ENCODE measurements at regions not wholly inside any gene's neighbourhood (a gene's known extent, or its start where the extent isn't known, plus 50 kb on each side); places are given as distances from the start of the nearest gene placed in this dataset.
"Not testable (repeated sequence)": the region's sequence is repeated elsewhere in the genome, so short reads cannot be mapped to it uniquely, and the experiment has no call there.

- 100% methylated on average over 1 of the region's 1 CpG for WGBS
These were observed 450.0 kb upstream of the CCDC179 start for GRCh38 chr11:23310276-23310675.

GRCh38 chr11:23311986-23312940, 452.0 kb upstream of the CCDC179 start:
- no peaks in the 10 kb centered on the region for H3K4me1 ChIP-seq (ENCODE audit: insufficient read depth, low read length)
- no peaks in the 10 kb centered on the region for H3K27me3 ChIP-seq (ENCODE audit: insufficient read depth, low read length)
- no peak overlapping the region for H3K4me3 ChIP-seq (ENCODE audit: low read length)
- no peak overlapping the region for H3K9ac ChIP-seq (ENCODE audit: low read depth, low read length)
- no peaks in the 10 kb centered on the region for H3K36me3 ChIP-seq (ENCODE audit: insufficient read depth, low read length)
- no peak overlapping the region for H3K27ac ChIP-seq (ENCODE audit: low read depth, low read length)
- 94% methylated on average over 3 of the region's 5 CpGs for WGBS
- no peaks in the 10 kb centered on the region for H3K9me3 ChIP-seq (ENCODE audit: insufficient read depth, low read depth, low read length)

More at GRCh38 chr11:23310276-23310675, 450.0 kb upstream of the CCDC179 start:
- Histone ChIP-seq H3K9me3 (ENCODE audit: insufficient read depth, low read depth, low read length) (no peaks in the 10 kb centered on the region), H3K4me3 (ENCODE audit: low read length) (no peak overlapping the region), H3K27me3 (ENCODE audit: insufficient read depth, low read length) (no peaks in the 10 kb centered on the region), H3K27ac (ENCODE audit: low read depth, low read length) (no peak overlapping the region), H3K36me3 (ENCODE audit: insufficient read depth, low read length) (no peaks in the 10 kb centered on the region), H3K4me1 (ENCODE audit: insufficient read depth, low read length) (no peaks in the 10 kb centered on the region), H3K9ac (ENCODE audit: low read depth, low read length) (no peak overlapping the region)

GRCh38 chr11:23313001-23313400, 452.7 kb upstream of the CCDC179 start:
- no peaks in the 10 kb centered on the region for H3K36me3 ChIP-seq (ENCODE audit: insufficient read depth, low read length)
- H3K9ac ChIP-seq (ENCODE audit: low read depth, low read length), result no peak overlapping the region
- H3K9me3 ChIP-seq (ENCODE audit: insufficient read depth, low read depth, low read length), result no peaks in the 10 kb centered on the region
- H3K27me3 ChIP-seq (ENCODE audit: insufficient read depth, low read length), result no peaks in the 10 kb centered on the region
- no peaks in the 10 kb centered on the region for H3K4me1 ChIP-seq (ENCODE audit: insufficient read depth, low read length)
- no peak overlapping the region for H3K27ac ChIP-seq (ENCODE audit: low read depth, low read length)
- 88% methylated on average over 1 of the region's 1 CpG for WGBS
- H3K4me3 ChIP-seq (ENCODE audit: low read length), result no peak overlapping the region

GRCh38 chr11:23314162-23314561, 453.9 kb upstream of the CCDC179 start:
- no peaks in the 10 kb centered on the region for H3K36me3 ChIP-seq (ENCODE audit: insufficient read depth, low read length)
- H3K9me3 ChIP-seq (ENCODE audit: insufficient read depth, low read depth, low read length), result peaks cover 2% of the 10 kb centered on the region; the same call in 1 of the 2 replicates
- 100% methylated on average over 2 of the region's 3 CpGs for WGBS
- H3K4me1 ChIP-seq (ENCODE audit: insufficient read depth, low read length), result no peaks in the 10 kb centered on the region
- no peak overlapping the region for H3K9ac ChIP-seq (ENCODE audit: low read depth, low read length)
- H3K27ac ChIP-seq (ENCODE audit: low read depth, low read length), result no peak overlapping the region
- no peak overlapping the region for H3K4me3 ChIP-seq (ENCODE audit: low read length)
- no peaks in the 10 kb centered on the region for H3K27me3 ChIP-seq (ENCODE audit: insufficient read depth, low read length)

- H3K4me3 ChIP-seq (ENCODE audit: low read length), result no peak overlapping the region
- H3K4me1 ChIP-seq (ENCODE audit: insufficient read depth, low read length), result no peaks in the 10 kb centered on the region
- no peak overlapping the region for H3K27ac ChIP-seq (ENCODE audit: low read depth, low read length)
- no peaks in the 10 kb centered on the region for H3K27me3 ChIP-seq (ENCODE audit: insufficient read depth, low read length)
- H3K36me3 ChIP-seq (ENCODE audit: insufficient read depth, low read length), result no peaks in the 10 kb centered on the region
- WGBS, result 83% methylated on average over 3 of the region's 3 CpGs
- no peak overlapping the region for H3K9ac ChIP-seq (ENCODE audit: low read depth, low read length)
- H3K9me3 ChIP-seq (ENCODE audit: insufficient read depth, low read depth, low read length), result peaks cover 12% of the 10 kb centered on the region
These were observed 455.0 kb upstream of the CCDC179 start for GRCh38 chr11:23315286-23315685.

- Histone ChIP-seq H3K9me3 (ENCODE audit: insufficient read depth, low read depth, low read length) (peaks cover 29% of the 10 kb centered on the region), H3K27me3 (ENCODE audit: insufficient read depth, low read length) (no peaks in the 10 kb centered on the region), H3K27ac (ENCODE audit: low read depth, low read length) (no peak overlapping the region), H3K9ac (ENCODE audit: low read depth, low read length) (no peak overlapping the region), H3K4me1 (ENCODE audit: insufficient read depth, low read length) (no peaks in the 10 kb centered on the region), H3K4me3 (ENCODE audit: low read length) (no peak overlapping the region), H3K36me3 (ENCODE audit: insufficient read depth, low read length) (no peaks in the 10 kb centered on the region)
- WGBS, result no CpG with 5 or more reads among the region's 1 CpG
These were observed 457.5 kb upstream of the CCDC179 start for GRCh38 chr11:23317816-23318215.

- Histone ChIP-seq H3K9ac (ENCODE audit: low read depth, low read length) (no peak overlapping the region), H3K4me3 (ENCODE audit: low read length) (no peak overlapping the region), H3K36me3 (ENCODE audit: insufficient read depth, low read length) (no peaks in the 10 kb centered on the region), H3K4me1 (ENCODE audit: insufficient read depth, low read length) (no peaks in the 10 kb centered on the region), H3K9me3 (ENCODE audit: insufficient read depth, low read depth, low read length) (peaks cover 29% of the 10 kb centered on the region), H3K27ac (ENCODE audit: low read depth, low read length) (no peak overlapping the region), H3K27me3 (ENCODE audit: insufficient read depth, low read length) (no peaks in the 10 kb centered on the region)
- WGBS, result 96% methylated on average over 1 of the region's 1 CpG
These were observed 458.4 kb upstream of the CCDC179 start for GRCh38 chr11:23318670-23319069.

- Histone ChIP-seq H3K4me1 (ENCODE audit: insufficient read depth, low read length) (no peaks in the 10 kb centered on the region), H3K27me3 (ENCODE audit: insufficient read depth, low read length) (no peaks in the 10 kb centered on the region), H3K36me3 (ENCODE audit: insufficient read depth, low read length) (no peaks in the 10 kb centered on the region), H3K9ac (ENCODE audit: low read depth, low read length) (no peak overlapping the region), H3K27ac (ENCODE audit: low read depth, low read length) (no peak overlapping the region), H3K9me3 (ENCODE audit: insufficient read depth, low read depth, low read length) (peaks cover 29% of the 10 kb centered on the region), H3K4me3 (ENCODE audit: low read length) (no peak overlapping the region)
These were observed 459.9 kb upstream of the CCDC179 start for GRCh38 chr11:23320131-23320530.

GRCh38 chr11:23335586-23335985, 475.3 kb upstream of the CCDC179 start:
- 94% methylated on average over 6 of the region's 6 CpGs for WGBS
- H3K9ac ChIP-seq (ENCODE audit: low read depth, low read length); H3K27me3 ChIP-seq (ENCODE audit: insufficient read depth, low read length); H3K27ac ChIP-seq (ENCODE audit: low read depth, low read length); H3K4me1 ChIP-seq (ENCODE audit: insufficient read depth, low read length); H3K9me3 ChIP-seq (ENCODE audit: insufficient read depth, low read depth, low read length); H3K36me3 ChIP-seq (ENCODE audit: insufficient read depth, low read length); H3K4me3 ChIP-seq (ENCODE audit: low read length): not testable (repeated sequence)

GRCh38 chr11:23336961-23337360, 476.7 kb upstream of the CCDC179 start:
- H3K9ac ChIP-seq (ENCODE audit: low read depth, low read length), result no peak overlapping the region
- no peaks in the 10 kb centered on the region for H3K9me3 ChIP-seq (ENCODE audit: insufficient read depth, low read depth, low read length)
- no peaks in the 10 kb centered on the region for H3K4me1 ChIP-seq (ENCODE audit: insufficient read depth, low read length)
- no peaks in the 10 kb centered on the region for H3K27me3 ChIP-seq (ENCODE audit: insufficient read depth, low read length)
- H3K4me3 ChIP-seq (ENCODE audit: low read length), result no peak overlapping the region
- no peaks in the 10 kb centered on the region for H3K36me3 ChIP-seq (ENCODE audit: insufficient read depth, low read length)
- WGBS, result 95% methylated on average over 2 of the region's 2 CpGs
- no peak overlapping the region for H3K27ac ChIP-seq (ENCODE audit: low read depth, low read length)

GRCh38 chr11:23353611-23354010, 493.3 kb upstream of the CCDC179 start:
- Histone ChIP-seq H3K4me3 (ENCODE audit: low read length) (no peak overlapping the region), H3K9me3 (ENCODE audit: insufficient read depth, low read depth, low read length) (no peaks in the 10 kb centered on the region), H3K27ac (ENCODE audit: low read depth, low read length) (no peak overlapping the region), H3K4me1 (ENCODE audit: insufficient read depth, low read length) (no peaks in the 10 kb centered on the region), H3K9ac (ENCODE audit: low read depth, low read length) (no peak overlapping the region), H3K27me3 (ENCODE audit: insufficient read depth, low read length) (no peaks in the 10 kb centered on the region), H3K36me3 (ENCODE audit: insufficient read depth, low read length) (no peaks in the 10 kb centered on the region)
- 100% methylated on average over 2 of the region's 2 CpGs for WGBS
